ENCODE measurements at regions not wholly inside any gene's neighbourhood (a gene's known extent, or its start where the extent isn't known, plus 50 kb on each side); places are given as distances from the start of the nearest gene placed in this dataset.

GRCh38 chr6:22519237-22519636 is 50.1 kb upstream of the HDGFL1 start:
- TF ChIP-seq POLR2A (IDR thresholded peaks at IDR 0.05) (no peak), CTCF (IDR thresholded peaks at IDR 0.05) (no peak)

All from upper lobe of left lung (tissue), 4 donors.